GM19035 (cell line): ENCODE measurements at regions not wholly inside any gene's neighbourhood (a gene's known extent, or its start where the extent isn't known, plus 50 kb on each side); places are given as distances from the start of the nearest gene placed in this dataset.

ENCODE experiments used
- ATAC-seq: cut with Tn5 transposase; IDR thresholded peaks from one replicate; pipeline ENCODE4 v1.9.1; 2021; ENCODE audit not compliant: unreplicated experiment

DNA sequence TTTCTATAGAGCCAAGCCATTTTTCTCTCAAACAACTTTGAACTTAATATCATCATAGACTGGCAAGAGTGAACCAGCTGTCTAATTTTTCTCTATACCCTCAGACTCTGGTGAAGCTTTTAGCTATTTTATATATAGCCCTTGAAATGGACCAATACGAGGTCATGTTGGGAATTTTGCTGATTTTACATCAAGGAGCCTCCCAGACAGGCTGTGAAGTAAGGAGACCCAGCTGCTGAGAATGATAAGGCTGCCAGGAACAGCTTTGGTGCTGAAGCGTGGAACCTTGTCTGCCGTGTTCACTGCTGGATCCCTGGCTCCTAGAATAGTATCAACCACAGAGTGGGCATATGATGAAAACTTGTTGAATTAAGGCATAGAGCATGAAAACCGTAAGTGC is 326.2 kb upstream of the NAV3 start:
- ATAC-seq = no peak

DNA sequence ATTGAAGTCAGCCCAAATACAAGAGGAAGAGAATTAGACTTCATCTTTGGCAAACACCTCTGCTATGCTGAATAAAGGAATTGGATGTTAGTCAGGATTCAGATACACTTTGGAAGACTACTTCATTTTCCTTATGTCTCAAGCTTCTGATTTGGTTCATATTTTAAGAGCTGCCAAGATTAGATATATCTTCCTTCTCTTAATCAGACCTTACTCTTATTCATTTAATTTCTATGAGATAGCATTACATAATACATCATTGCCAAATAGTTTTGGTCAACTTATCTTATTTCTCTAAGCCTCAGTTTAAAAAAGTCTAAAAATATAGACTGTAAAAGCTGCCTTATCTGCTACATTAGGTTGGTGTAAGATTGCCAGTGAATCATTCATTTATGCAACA is 330.6 kb upstream of the NAV3 start:
- no peak for ATAC-seq

DNA sequence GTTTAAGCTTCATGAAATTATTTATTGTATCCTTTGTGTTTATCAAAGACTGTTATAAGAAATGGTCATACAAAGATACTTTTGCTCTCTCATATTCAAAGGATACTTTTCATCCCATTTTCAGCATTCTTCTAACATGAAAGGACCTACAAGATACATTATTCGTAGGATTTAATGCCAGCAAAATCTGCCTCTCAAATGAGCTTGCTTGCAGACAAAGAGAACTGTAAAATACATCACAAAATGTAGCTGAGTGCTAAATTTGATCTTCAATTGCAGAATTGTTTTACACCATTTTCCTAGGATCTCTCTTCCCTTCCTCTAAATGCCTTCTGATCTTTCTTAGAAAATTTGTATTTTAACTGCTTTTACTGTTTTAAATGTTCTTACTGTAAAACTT is 333.0 kb upstream of the NAV3 start:
- ATAC-seq = no peak

DNA sequence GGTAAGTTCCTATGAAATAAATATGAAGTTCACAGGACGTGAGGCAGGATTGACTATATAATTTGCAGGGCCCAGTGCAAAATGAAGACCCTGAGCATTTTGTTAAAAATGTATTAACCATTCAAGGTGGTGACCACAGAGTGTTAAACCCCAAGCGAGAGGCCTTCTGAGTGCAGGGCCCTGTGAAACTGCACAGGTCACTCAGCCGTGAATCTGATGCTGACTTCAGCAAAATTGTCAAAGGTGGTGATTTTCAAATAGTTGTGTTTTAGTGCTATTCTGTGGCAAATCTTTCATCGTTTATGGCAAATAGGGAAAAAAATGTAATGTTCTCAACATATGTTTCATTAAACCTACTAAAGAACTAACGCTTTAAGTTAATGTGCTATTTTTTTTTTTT is 334.0 kb upstream of the NAV3 start:
- ATAC-seq = no peak

DNA sequence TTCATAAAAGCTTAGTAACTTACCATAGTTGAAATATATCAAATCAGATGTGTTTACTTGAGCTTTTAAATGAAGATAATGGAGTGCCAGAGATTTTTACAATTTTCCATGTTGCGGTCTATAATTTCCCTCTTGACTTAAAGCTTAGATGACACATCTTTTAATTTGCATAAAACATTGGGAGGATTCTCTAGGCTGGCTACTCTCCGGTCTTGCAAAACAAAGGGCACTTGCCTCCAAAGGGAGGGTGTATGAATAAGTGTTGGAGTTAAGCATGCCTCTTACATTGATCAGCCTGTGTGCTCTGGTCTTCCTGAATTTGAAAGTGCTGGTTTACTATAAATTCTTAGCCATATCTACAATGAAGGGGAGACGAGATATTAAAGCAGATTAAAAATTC is 336.4 kb upstream of the NAV3 start:
- ATAC-seq = no peak

DNA sequence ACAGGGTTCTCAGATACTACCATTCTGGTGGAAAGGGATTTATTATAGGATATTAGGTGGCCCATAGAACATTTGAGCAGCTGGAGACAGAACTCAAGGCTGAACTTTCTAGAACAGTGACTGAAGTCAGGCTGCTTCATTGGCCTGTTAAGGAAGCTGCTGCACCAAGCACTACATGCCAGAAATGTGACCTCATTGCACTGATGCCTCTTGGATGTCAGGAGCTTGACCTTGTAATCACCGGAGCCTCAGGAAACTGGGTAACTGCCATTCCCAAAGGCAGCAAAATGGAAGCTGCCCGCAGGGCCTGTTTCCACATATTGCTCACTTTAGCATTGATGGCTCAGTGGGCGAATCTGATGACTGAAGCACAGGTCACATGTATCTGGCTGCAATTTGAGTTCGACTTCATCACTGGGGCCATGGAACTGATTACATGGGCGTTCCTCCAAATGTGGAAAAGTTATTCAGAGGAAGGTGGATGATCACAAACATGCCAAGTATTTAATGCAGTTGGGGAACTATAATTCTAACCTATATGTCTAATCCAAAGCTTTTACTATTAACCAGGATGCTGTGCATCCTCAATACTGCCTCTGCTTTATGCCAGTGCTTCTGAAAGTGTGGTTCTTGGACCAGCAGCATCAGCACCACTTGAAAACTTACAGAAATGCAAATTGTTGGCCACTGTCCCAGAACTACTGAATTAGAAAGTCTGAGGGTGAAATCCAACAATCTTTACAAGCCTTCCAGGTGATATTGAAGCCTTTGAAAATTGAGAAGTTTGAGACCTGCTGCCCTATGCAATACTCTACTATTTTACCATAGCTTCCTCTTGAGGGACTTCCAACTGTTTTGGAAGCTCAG is 337.2 kb upstream of the NAV3 start:
- ATAC-seq = no peak

DNA sequence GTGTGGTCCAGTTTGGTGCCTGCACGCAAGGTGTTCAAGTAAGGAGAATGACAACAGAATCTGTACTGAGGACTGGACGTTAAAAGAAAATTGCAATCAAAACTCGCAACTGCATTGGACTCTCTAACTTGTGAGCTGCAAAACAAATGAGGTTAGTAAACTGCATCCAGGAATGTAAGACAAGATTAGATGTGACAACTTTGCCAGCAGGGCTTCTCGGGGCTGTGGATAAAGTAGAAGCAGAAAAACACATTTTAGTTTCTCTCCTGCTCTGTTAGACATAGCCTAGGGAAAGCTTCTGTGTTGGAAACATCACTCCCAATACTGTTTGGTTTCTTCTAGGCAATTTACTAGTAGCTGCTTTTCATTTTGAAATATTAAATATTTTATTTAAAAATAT is 338.2 kb upstream of the NAV3 start:
- no peak for ATAC-seq

DNA sequence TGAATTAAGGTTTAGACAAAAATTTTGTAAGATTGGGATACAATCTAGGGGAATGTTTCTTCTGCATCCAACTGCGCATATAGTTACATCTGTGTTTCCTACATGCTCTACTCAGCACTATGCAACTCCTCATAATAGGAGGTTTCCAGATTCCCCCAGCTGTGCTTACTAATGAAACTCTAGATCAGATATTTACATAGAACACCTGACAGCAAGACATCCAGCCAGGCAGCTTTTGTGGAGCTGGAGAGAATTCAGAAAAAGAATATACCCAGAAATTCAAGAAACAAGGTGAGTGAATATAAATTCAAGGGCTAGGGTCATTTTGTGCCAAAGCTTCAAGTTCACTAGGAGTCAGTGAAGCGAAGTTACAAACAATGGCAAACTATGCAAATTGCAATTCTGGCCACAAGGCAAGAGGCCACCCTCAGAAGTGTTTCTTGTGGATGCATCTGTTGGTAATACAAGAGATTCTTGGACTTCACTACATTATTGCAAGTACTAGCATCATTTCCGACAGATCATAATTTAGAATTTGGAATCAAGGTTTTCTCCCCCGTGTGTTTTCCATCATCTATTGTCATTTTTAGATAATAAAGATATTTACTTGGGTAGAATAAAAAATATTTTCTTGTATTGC is 341.2 kb upstream of the NAV3 start:
- ATAC-seq = no peak

DNA sequence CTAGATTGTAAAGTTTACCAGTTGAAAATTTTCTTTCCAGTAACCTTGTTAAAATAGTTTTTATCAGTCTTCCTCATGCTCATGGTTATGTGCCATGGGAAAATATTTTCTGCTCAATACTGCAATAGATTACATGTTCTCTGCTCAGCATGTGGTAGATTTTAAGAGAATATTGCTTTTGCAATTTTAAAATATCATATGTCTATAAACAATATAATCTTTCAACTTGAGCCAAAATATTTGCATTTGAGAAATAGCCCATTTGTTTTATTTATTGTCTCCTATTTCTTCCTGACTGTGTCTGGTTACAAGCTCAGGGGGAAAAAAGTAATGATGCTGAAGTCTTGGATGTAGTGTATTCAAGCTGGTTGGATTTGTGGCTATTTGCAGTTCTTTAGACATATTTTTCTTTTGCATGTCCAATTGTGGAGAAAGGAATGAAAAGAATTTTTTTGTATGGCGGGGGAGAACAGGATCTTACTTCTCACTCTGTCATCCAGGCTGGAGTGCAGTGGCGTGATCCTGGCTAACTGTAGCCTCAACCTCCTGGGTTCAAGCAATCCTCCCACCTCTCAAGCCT is 342.6 kb upstream of the NAV3 start:
- ATAC-seq = no peak

DNA sequence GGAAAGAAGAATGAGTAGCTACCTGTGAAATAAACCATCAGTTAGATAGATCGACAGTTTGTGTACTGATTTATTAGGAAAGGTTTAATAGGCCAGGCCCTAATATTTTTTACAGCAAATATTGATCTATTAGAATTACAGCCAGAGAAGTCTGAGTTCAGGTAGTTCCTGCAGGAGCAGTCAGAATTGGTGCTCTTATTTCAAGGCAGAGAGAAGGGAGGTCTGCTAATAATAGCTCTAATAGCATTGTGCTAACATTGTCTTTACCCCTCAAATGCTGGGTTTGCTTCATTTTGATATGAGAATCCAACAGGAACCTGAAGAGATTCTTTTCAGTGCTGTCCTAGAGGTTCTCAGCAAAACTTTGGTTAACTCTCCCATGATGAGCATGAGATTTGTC is 343.8 kb upstream of the NAV3 start:
- ATAC-seq = no peak

DNA sequence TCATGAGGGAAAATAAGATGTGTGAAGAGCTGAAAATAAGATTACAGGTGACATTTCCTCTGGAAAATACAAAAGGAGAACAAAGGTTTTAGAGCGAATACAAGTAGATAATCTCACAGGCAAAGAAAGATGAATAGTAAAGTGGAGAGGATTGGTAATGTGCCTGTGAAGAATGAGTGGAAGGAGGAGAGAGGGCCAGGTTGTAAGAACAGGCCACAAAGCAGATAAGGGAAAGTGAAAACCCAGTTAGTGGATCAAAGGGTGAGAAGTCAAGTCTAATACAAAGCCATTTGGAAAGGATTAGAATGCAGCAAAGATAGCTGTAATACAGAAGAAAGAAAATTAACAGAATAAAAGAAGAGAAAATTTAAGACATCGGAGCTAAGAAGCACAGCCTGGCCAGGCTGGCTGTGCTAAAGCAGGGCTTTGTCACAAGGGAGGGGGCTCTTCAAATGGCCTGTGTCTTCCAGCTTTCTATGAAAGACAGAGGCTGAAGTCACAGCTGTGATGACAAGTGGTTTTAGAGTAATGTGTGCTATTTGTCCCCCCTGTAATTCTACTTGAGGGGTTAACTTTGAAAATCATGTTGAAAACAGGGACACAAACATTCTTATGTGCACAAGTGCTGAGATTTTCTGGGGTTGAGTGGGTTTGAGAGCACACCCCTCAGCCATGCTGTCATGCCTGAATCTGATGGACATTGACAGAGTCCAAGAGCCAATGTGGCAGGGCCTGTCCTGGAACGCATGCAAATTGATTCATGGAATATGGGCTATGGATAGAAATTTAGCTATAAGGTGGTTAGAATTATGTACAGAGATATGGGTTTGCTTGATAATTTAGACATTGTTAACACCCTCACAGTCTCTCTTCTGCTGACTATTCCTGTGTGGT is 344.5 kb upstream of the NAV3 start:
- no peak for ATAC-seq

DNA sequence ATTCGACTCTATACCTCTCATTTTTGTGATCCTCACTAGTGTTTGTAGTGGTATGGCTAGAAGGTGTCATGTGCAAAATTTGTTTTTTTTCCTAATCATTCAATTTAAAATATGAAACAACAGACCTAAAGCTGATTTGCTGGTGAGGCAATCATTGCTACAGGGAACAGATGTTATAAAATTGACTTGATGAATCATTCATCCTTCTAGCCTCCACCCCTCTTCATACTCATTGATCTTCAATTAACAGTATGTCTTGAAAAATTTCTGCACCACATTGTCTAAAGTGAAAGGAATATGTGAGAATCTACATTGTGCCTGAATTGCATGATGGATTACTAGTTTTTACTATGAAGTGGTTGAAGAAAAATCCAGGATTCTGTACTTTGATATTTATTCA is 349.0 kb upstream of the NAV3 start:
- no peak for ATAC-seq

DNA sequence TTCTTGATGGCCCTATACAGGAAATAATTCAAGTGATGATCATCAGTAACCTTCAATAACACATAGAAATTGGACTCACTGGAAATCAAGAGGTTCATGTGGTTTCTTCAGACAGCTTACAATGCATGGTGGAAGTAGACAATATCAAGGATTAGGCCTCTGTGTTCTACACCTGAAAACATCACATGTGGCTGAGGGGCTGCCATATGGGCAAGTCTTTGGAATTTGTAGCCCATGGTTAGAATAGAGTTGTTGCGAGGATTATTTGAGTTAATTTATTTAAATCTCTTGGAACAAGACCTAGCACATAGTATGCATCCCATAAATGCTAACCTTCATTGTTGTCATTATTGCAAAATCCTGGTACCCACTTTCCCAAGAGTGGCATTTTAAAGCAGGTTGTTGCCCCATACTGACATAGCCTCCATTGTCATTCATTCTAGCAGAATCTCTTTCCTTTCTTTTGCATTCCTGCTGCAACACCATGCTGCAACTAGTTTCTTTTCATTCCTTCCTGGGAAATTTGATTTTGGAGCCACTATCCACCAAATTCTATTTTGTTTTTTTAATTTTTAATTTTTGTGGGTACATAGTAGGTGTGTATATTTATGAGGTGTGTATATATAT is 352.7 kb upstream of the NAV3 start:
- no peak for ATAC-seq

DNA sequence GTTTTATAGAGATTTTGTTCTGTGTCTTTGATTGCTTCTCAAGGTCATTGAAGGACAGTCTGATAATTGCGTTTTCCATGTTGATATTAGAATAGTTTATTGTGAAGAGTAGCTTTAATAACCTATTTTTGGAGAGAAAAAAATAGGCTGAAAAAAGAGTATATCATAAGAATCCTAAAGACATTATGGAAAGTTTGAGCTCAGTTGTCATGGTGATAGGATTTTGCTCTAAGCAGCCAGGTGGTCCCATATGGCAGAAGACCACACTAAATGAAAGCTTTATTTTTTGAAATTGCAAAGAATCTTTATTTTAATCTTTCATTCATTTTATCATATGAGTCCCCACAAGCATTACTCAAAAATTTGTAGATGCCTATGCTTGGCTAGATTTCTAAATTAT is 358.9 kb upstream of the NAV3 start:
- ATAC-seq = no peak

DNA sequence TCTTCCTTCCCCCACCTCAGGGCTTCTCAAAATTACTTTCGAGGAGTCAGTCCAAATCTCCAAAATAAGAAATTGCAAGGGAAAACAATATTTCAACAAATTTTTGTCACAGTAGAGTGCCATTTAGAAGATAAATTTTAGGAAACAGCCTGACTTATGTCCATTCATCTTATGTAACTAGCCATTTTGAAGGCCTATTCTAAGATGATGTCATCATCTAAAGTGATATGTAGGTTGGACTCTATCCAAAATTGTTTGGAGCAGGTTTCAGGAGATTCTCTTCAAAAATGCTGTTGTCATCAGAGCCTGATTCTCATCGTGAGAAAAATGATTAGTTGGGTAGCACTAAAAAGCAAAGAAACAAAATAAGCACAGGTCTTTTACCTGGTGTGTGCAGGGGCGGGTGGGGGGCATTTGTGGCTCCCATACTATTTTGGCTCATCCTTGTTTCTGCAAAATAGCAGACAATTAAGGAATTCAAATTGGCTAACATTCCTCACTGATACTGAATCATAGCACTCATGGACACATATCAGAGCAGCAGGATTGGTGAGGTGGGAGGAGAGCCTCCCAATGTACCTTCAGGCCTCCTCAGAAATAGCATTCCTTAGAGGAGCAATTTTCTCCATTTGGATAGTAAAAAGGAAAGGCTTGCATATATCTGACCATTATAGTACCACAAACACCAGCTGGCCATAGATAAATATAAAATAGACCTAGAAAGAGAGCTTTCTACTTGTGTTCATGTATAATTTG is 360.9 kb upstream of the NAV3 start:
- ATAC-seq = no peak

DNA sequence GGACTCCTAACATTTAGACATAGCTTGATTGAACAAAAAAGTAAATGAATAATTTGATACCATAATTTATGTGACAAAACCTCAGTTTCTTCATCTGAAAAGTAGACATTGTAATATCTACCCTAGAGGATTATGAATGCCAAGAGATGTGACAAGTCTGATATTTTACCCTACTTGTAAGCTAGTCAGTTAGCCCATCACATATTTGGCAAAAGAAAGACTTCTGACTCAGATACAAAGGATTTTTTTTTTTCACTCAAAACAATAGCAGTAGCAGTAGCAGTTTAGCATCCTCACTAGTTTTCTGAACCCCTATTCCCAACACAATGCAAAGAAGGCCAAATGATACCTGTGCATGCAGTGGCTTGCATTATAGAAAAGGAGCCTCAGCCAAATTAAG is 377.3 kb upstream of the E2F7 start:
- no peak for ATAC-seq

DNA sequence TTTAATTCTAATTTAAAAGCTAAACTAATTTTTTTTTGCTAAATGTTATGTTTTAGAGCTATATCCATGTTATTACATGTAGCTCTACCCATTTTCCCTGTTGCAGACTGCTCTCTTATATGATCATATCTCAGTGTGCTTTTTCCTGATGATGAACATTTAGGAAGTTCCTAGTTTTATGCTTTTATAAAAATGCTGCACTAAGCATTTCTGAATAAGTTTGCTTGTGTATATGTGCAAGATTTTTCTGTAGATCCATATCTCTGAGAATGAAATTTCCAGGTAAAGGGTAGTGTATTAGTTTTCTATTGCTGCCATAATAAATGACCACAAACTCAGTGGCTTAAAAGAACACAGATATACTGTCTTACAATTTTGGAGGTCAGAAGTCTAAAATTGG is 374.4 kb upstream of the E2F7 start:
- ATAC-seq = no peak

DNA sequence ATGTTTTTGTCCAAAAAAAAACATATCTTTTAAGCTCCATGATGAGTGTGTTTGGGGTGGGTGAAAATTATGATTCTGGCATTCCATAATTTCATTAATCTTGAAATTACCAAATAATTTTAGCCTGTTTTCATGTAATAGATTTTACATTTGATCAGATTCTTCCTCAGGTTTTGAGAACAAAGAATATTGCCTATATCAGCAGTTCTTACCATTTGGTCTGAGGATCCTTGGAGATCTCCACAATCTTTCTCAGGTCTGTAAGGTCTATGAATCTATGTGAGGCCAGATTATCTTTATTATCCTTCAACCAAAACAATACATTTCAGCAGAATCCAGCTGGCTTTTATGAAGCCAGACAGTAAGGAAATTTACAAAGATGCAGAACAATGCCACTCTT is 373.3 kb upstream of the E2F7 start:
- no peak for ATAC-seq

DNA sequence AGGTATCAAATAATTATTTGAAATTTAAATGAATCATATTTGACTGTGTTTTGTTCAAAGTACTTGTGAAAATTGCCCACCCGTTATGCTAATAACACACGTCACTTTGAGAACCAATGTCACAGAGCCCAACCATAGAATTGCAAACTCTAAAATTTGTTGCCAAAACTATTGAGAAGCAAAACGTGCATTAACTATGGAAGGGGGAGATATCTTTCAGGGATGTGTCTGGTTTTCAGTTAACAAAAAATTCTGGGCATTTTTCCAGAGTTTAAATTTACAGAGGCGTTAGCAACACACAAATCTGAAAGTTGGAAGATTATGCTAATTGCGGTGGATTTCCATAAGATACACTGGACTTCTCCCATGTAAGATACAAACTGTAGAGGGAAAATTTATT is 371.8 kb upstream of the E2F7 start:
- ATAC-seq = no peak

DNA sequence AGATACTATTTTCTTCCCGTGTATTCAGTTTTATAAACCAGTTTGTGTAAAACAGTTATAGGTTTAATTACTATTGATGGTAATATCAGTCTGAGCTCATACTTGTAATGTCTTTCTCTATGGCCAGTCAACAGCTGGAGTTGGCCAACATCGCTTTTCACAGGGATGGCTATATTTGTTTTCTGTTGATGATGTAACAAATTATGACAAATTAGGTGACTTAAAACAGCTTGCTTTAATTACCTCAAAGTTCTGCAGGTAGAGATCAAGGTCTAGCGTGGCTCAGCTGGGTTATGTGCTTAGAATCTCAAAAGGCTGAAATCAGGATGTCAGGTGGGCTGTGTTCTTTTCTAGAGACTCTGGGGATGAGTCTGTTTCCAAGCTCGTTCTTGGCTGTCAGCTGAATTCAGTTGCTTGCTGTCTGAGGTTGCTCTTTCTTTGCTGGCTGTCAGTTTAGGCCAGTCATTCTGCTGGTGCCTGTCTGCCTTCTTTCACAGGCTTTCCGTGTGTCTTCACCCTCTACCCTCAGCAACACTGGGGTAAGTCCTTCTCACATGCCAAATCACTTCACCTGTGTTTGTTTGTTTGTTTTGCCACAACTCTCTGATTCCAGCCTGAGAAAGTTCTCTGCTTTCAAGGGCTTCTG is 370.2 kb upstream of the E2F7 start:
- no peak for ATAC-seq
